Left ventricle myocardium inferior (tissue), 1 donor: ENCODE measurements at regions not wholly inside any gene's neighbourhood (a gene's known extent, or its start where the extent isn't known, plus 50 kb on each side); places are given as distances from the start of the nearest gene placed in this dataset.
"Not testable (repeated sequence)": the region's sequence is repeated elsewhere in the genome, so short reads cannot be mapped to it uniquely, and the experiment has no call there.

Experiments used
- DNase-seq: peaks from one replicate; pipeline ENCODE4 v3.0.0-alpha.2; 2020
- H3K27ac ChIP-seq: fragments of 200-600 bp; replicated peaks from 2 replicates; pipeline ENCODE4 v1.8.0; 2021
- H3K27me3 ChIP-seq: fragments of 200-600 bp; 2 replicates; pipeline ENCODE4 v1.8.0; 2021; ENCODE audit warnings: low read depth
- H3K36me3 ChIP-seq: fragments of 200-600 bp; 2 replicates; pipeline ENCODE4 v1.8.0; 2021
- H3K4me1 ChIP-seq: fragments of 200-600 bp; 2 replicates; pipeline ENCODE4 v1.8.0; 2021
- H3K4me3 ChIP-seq: fragments of 200-600 bp; 2 replicates; pipeline ENCODE4 v1.8.0; 2021; ENCODE audit warnings: mild to moderate bottlenecking, moderate library complexity
- H3K9me3 ChIP-seq: fragments of 200-600 bp; replicated peaks from 2 replicates; pipeline ENCODE4 v1.8.0; 2021
- CTCF ChIP-seq: fragments of 200-600 bp; IDR thresholded peaks from 2 replicates; pipeline ENCODE4 v1.8.0; 2021; ENCODE audit warnings: antibody characterized with exemption, mild to moderate bottlenecking, borderline replicate concordance
- intact Hi-C: fragments of 100-400 bp; cut with micrococcal nuclease; formaldehyde crosslinking; loops from one replicate; pipeline ENCODE4 v1.11.0; 2022
- donor health status: DM: no; HTN: yes; CAD: no; lungs with severe emphysema.

DNA sequence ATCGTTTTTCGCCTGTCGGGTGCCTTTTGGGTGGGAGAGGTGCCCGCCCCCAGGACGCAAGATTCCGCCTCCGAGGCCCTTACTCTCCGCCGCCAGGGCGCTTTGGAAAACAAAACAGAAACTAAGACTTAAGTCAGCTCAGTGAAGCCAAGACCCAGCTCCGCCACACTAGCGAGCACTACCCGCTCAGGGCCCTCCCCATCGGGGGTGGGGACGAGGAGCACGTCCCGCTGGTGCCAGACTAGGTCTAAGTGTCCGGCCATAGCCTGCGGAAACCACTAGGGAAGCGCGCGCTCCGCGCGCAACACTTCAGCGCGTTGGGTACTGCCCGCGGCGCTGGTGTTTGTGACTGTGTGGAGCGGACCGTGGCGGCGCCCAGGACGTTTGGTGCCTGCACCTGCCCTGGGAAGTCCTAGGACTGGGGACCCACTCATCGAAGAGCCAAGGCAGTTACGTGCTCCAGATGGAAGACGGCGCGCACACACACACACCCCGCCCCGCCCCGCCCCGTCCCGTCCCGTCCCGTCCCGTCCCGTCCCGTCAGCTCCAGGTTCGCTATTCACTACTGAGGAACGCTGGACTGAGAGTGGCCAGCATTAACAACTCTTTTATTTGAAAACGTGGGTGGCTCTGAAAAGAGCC is 57.6 kb upstream of the BOLA1 start:
- intact Hi-C loops, H3K27ac ChIP-seq, DNase-seq, H3K4me3 ChIP-seq, H3K27me3 ChIP-seq, H3K36me3 ChIP-seq, H3K9me3 ChIP-seq: not testable (repeated sequence)
- peaks cover 31% of the 10 kb centered on the region for H3K4me1 ChIP-seq

DNA sequence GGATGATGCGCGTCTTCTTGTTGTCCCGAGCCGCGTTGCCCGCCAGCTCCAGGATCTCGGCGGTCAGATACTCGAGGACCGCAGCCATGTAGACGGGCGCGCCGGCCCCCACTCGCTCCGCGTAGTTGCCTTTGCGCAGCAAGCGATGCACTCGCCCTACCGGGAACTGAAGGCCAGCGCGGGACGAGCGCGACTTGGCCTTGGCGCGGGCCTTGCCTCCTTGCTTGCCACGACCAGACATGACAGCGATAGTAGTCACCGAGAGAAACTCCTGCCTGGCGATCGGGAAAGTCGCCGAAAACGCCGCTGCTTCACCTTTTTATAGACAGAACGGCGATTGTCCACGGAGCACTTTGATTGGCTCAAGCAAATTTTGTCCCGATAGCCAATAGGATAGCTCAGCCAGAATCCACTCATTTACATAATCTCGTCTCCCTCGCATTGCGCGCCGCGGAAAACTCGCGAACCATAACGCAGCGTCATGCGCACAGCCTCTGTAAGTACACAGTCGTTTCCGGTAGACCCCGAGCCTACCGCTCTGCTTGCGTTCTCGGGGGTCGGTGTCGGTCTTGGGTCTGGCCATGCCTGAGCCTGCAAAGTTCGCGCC is 56.8 kb upstream of the BOLA1 start:
- DNase-seq, H3K9me3 ChIP-seq, H3K4me3 ChIP-seq, H3K36me3 ChIP-seq, H3K27me3 ChIP-seq, H3K27ac ChIP-seq, intact Hi-C loops: not testable (repeated sequence)
- peaks cover 34% of the 10 kb centered on the region for H3K4me1 ChIP-seq

GRCh38 chr1:149843431-149844041 is 55.8 kb upstream of the BOLA1 start:
- TF ChIP-seq CTCF: no peak
- intact Hi-C loops: no loop called here
- DNase-seq: no peak

DNA sequence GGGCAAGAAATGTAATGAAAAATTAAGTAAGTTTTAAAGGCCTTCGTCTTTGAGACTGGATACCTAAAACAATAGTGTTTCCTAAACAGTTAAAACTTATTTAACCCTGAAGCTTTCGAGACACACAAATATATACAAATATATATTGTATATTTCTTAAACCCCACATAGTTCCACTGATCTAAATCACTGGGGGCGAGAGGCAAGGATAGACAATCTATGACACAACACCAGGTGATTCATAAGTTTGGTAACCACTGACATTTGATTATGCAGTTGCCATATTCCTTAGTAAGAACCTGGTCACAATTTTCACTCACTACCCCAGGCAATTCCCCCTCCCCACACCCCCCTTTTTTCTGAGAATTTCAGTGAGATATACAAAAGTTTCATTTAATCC is 55.3 kb upstream of the BOLA1 start:
- H3K4me1 ChIP-seq: peaks cover 47% of the 10 kb centered on the region
- no peak for TF ChIP-seq CTCF

More at GRCh38 chr1:149843431-149844041, 55.8 kb upstream of the BOLA1 start:
- Histone ChIP-seq H3K36me3 (no peaks in the 10 kb centered on the region), H3K27me3 (no peaks in the 10 kb centered on the region), H3K4me1 (peaks cover 42% of the 10 kb centered on the region), H3K4me3 (peak overlapping the region; percentile 67), H3K9me3 (no peaks in the 10 kb centered on the region), H3K27ac (peak overlapping the region; percentile 69)

DNA sequence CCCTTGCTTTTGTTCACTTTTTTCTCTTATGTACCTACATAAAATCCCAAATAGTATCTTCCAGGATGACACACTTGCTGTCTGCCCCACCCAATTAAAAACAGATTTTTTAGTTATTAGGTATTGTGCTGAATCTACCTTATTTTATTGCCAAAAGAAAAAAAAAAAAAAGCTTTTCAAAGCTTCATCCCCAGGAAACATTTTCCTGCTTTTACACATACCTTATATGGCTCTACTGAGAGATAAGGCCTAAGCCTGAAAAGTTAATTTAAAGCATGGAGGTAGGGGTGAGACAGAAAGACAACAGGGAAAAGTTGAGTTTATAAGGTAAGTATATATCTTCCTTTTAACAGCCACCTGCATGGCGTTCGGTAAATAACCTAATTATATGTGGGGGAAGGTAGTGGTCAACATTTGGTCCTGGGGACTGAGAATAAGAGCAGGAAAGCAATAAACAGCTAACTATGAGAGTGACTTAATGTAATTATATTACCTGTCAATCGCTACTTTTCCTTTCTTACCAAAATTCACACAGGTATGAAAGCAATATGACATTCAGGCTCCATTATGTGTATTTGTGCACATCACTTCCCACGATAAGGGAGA is 54.6 kb upstream of the BOLA1 start:
- peaks cover 54% of the 10 kb centered on the region for H3K4me1 ChIP-seq
- no peaks in the 10 kb centered on the region for H3K36me3 ChIP-seq
- H3K27ac ChIP-seq: no peak overlapping the region
- DNase-seq: no peak
- no peak overlapping the region for H3K4me3 ChIP-seq
- no peaks in the 10 kb centered on the region for H3K27me3 ChIP-seq
- intact Hi-C loops: no loop called here
- TF ChIP-seq CTCF: no peak
- no peaks in the 10 kb centered on the region for H3K9me3 ChIP-seq

More for the DNA sequence above, 55.3 kb upstream of the BOLA1 start:
- Histone ChIP-seq H3K9me3 (no peaks in the 10 kb centered on the region), H3K27me3 (no peaks in the 10 kb centered on the region), H3K4me3 (peak overlapping the region; percentile 67), H3K27ac (no peak overlapping the region), H3K36me3 (no peaks in the 10 kb centered on the region)
- intact Hi-C loops: no loop called here
- DNase-seq: no peak

- Histone ChIP-seq H3K36me3 (no peaks in the 10 kb centered on the region), H3K4me1 (peaks cover 58% of the 10 kb centered on the region), H3K27ac (no peak overlapping the region), H3K9me3 (no peaks in the 10 kb centered on the region), H3K4me3 (no peak overlapping the region), H3K27me3 (no peaks in the 10 kb centered on the region)
- intact Hi-C loops: no loop called here
- TF ChIP-seq CTCF: no peak
- no peak for DNase-seq
Observed at GRCh38 chr1:149845416-149845815, 54.0 kb upstream of the BOLA1 start.
